Endothelial cell (in vitro differentiated cells): ENCODE measurements at regions not wholly inside any gene's neighbourhood (a gene's known extent, or its start where the extent isn't known, plus 50 kb on each side); places are given as distances from the start of the nearest gene placed in this dataset.
A peak's percentile ranks its signal among the peaks of the same experiment; 100 is the strongest.

ENCODE experiments used
- DNase-seq: peaks from one replicate; pipeline ENCODE4 v3.0.0; 2021; ENCODE audit warnings: low spot score
- H3K27ac Mint-ChIP-seq: one replicate; pipeline ENCODE4 v1.8.0; 2021; ENCODE audit warnings: mixed read lengths, inconsistent platforms; ENCODE audit not compliant: unreplicated experiment
- H3K27me3 Mint-ChIP-seq: one replicate; pipeline ENCODE4 v1.8.0; 2021; ENCODE audit warnings: mild to moderate bottlenecking, moderate library complexity, mixed read lengths, inconsistent platforms; ENCODE audit not compliant: unreplicated experiment
- H3K36me3 Mint-ChIP-seq: one replicate; pipeline ENCODE4 v1.8.0; 2021; ENCODE audit warnings: mild to moderate bottlenecking, low read depth, mixed read lengths, inconsistent platforms; ENCODE audit not compliant: unreplicated experiment
- H3K4me1 Mint-ChIP-seq: one replicate; pipeline ENCODE4 v1.8.0; 2021; ENCODE audit warnings: mild to moderate bottlenecking, mixed read lengths, inconsistent platforms; ENCODE audit not compliant: unreplicated experiment
- H3K4me3 Mint-ChIP-seq: one replicate; pipeline ENCODE4 v1.8.0; 2021; ENCODE audit warnings: mild to moderate bottlenecking, mixed read lengths, inconsistent platforms; ENCODE audit not compliant: unreplicated experiment
- H3K9me3 Mint-ChIP-seq: one replicate; pipeline ENCODE4 v1.8.0; 2021; ENCODE audit warnings: mixed read lengths, inconsistent platforms; ENCODE audit not compliant: unreplicated experiment
- TF ChIP-seq, protein P1 (sequence below): fragments of 200-600 bp; sonication (generic); IDR thresholded peaks from one replicate; pipeline ENCODE4 v1.5.0; 2021; ENCODE audit warnings: antibody characterized with exemption; ENCODE audit not compliant: unreplicated experiment

DNA sequence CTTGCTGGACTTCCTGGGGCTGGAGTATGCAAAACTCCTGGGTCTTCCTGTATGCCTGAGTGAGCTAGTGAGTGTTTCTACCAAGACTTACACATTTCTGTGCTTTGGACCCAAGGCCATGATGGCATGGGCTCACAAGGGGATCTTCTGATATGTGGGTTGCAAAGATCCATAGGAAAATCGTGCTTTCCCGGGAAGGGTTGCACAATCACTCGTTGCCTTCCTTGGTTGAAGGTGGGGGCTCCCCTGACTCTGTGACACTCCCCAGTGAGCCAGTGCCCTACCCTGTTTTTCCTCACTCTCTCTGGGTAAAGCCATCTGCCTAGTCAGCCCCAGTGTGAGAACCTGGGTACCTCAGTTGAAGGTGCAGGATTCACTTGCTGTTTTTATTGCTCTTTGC is 114.0 kb upstream of the CCDC179 start:
- H3K4me1 Mint-ChIP-seq = no peaks in the 10 kb centered on the region
- peaks cover 48% of the 10 kb centered on the region for H3K36me3 Mint-ChIP-seq
- H3K27me3 Mint-ChIP-seq = peaks cover 6% of the 10 kb centered on the region
- TF ChIP-seq, protein P1, sequence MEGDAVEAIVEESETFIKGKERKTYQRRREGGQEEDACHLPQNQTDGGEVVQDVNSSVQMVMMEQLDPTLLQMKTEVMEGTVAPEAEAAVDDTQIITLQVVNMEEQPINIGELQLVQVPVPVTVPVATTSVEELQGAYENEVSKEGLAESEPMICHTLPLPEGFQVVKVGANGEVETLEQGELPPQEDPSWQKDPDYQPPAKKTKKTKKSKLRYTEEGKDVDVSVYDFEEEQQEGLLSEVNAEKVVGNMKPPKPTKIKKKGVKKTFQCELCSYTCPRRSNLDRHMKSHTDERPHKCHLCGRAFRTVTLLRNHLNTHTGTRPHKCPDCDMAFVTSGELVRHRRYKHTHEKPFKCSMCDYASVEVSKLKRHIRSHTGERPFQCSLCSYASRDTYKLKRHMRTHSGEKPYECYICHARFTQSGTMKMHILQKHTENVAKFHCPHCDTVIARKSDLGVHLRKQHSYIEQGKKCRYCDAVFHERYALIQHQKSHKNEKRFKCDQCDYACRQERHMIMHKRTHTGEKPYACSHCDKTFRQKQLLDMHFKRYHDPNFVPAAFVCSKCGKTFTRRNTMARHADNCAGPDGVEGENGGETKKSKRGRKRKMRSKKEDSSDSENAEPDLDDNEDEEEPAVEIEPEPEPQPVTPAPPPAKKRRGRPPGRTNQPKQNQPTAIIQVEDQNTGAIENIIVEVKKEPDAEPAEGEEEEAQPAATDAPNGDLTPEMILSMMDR = no peak
- DNase-seq = no peak
- no peak overlapping the region for H3K27ac Mint-ChIP-seq
- peaks cover 5% of the 10 kb centered on the region for H3K9me3 Mint-ChIP-seq
- peak overlapping the region; percentile 81 for H3K4me3 Mint-ChIP-seq

- peaks cover 49% of the 10 kb centered on the region for H3K36me3 Mint-ChIP-seq
Measured at GRCh38 chr11:22976146-22976545, 115.9 kb upstream of the CCDC179 start.

GRCh38 chr11:22982903-22983302 is 122.6 kb upstream of the CCDC179 start:
- peaks cover 48% of the 10 kb centered on the region for H3K36me3 Mint-ChIP-seq
- peaks cover 2% of the 10 kb centered on the region for H3K27me3 Mint-ChIP-seq
- TF ChIP-seq, protein P1 = no peak
- DNase-seq = no peak
- H3K27ac Mint-ChIP-seq = no peak overlapping the region
- H3K9me3 Mint-ChIP-seq = peaks cover 9% of the 10 kb centered on the region
- H3K4me1 Mint-ChIP-seq = peaks cover 14% of the 10 kb centered on the region
- no peak overlapping the region for H3K4me3 Mint-ChIP-seq

More at GRCh38 chr11:22976146-22976545, 115.9 kb upstream of the CCDC179 start:
- Mint-ChIP-seq H3K9me3 (peaks cover 5% of the 10 kb centered on the region), H3K4me3 (no peak overlapping the region), H3K4me1 (peaks cover 12% of the 10 kb centered on the region), H3K27ac (no peak overlapping the region), H3K27me3 (peaks cover 6% of the 10 kb centered on the region)
- no peak for DNase-seq
- TF ChIP-seq, protein P1 = no peak

DNA sequence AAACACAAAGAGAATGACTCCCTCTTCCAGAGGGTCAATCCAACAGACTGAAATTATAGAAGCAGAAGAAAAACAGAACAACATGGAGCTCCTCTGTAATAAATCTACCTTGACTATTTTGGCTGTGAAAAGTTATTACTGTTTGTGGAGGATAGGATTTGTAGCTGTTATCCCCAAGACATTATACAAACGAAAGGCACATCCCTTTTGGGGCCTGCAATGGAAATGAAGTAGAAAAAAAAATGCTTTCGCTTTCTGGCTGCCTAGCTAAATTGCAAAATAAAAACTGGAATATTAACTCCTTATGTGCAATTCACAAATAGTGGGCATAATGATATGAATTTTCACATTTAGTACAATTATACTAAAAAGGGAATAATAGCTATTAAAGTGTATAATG is 123.8 kb upstream of the CCDC179 start:
- TF ChIP-seq, protein P1 = no peak
- Mint-ChIP-seq H3K36me3 (peaks cover 54% of the 10 kb centered on the region), H3K27me3 (peaks cover 3% of the 10 kb centered on the region), H3K9me3 (peaks cover 16% of the 10 kb centered on the region), H3K4me3 (no peak overlapping the region), H3K27ac (no peak overlapping the region), H3K4me1 (peaks cover 14% of the 10 kb centered on the region)
- no peak for DNase-seq

DNA sequence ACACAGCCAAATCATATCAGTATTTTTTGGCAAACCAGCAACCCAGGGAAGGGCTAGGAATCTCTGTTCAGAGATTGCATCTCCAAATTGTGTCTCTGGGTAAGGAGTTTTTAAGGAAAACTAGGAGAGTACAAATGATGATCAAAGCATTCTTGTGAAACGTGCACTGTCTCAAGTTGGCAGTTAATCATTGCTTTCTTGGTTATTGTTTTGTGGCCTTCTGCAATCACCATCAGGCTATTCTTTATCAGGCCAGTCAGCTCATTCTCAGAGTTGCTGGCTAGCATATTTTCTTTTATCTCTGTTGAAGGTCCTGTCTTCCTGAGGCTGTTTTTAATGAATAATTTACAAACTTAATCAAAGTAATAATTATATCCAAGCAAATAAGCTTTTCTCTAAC is 129.1 kb upstream of the CCDC179 start:
- Mint-ChIP-seq H3K36me3 (peaks cover 65% of the 10 kb centered on the region), H3K27me3 (peaks cover 3% of the 10 kb centered on the region), H3K27ac (no peak overlapping the region), H3K4me1 (no peaks in the 10 kb centered on the region), H3K4me3 (no peak overlapping the region), H3K9me3 (peaks cover 26% of the 10 kb centered on the region)
- no peak for DNase-seq
- TF ChIP-seq, protein P1 = no peak
